Osteoblast (primary cell): ENCODE measurements at regions not wholly inside any gene's neighbourhood (a gene's known extent, or its start where the extent isn't known, plus 50 kb on each side); places are given as distances from the start of the nearest gene placed in this dataset.

Source experiments
- DNase-seq: peaks from one replicate; pipeline ENCODE4 v3.0.0; 2011; ENCODE audit warnings: low spot score, mixed read lengths; ENCODE audit not compliant: insufficient read length; ENCODE audit errors: missing footprints
- H2AFZ ChIP-seq: 2 replicates; pipeline ENCODE4 v1.6.0; 2011; ENCODE audit warnings: mild to moderate bottlenecking, low read length
- H3K27ac ChIP-seq: 2 replicates; pipeline ENCODE4 v1.5.1; 2011; ENCODE audit warnings: mild to moderate bottlenecking, low read depth, low read length, moderate library complexity
- H3K27me3 ChIP-seq: 2 replicates; pipeline ENCODE4 v1.6.0; 2012; ENCODE audit warnings: mild to moderate bottlenecking, control low read depth, inconsistent platforms, low read length, moderate library complexity; ENCODE audit not compliant: insufficient read depth
- H3K36me3 ChIP-seq: 2 replicates; pipeline ENCODE4 v1.5.1; 2011; ENCODE audit warnings: mild to moderate bottlenecking, low read length, control low read depth, moderate library complexity; ENCODE audit not compliant: insufficient read depth
- H3K4me1 ChIP-seq: 2 replicates; pipeline ENCODE4 v1.5.1; 2011; ENCODE audit warnings: mild to moderate bottlenecking, low read length, control low read depth, moderate library complexity; ENCODE audit not compliant: insufficient read depth
- H3K4me2 ChIP-seq: 2 replicates; pipeline ENCODE4 v1.6.0; 2011; ENCODE audit warnings: mild to moderate bottlenecking, low read length; ENCODE audit not compliant: insufficient read depth
- H3K4me3 ChIP-seq: fragments of 200-600 bp; sonication (generic); 3 replicates; pipeline ENCODE4 v1.5.1; 2012; ENCODE audit warnings: mild to moderate bottlenecking, low read length, inconsistent platforms; ENCODE audit not compliant: insufficient read depth
- H3K79me2 ChIP-seq: 2 replicates; pipeline ENCODE4 v1.6.0; 2012; ENCODE audit warnings: mild to moderate bottlenecking, low read length, control low read depth, inconsistent platforms; ENCODE audit not compliant: insufficient read depth
- H3K9me3 ChIP-seq: 2 replicates; pipeline ENCODE4 v1.5.1; 2011; ENCODE audit warnings: low read depth, low read length, control low read depth
- H4K20me1 ChIP-seq: 2 replicates; pipeline ENCODE4 v1.6.0; 2012; ENCODE audit warnings: mild to moderate bottlenecking, low read length, control low read depth; ENCODE audit not compliant: insufficient read depth
- TF ChIP-seq, protein P1 (sequence below): IDR thresholded peaks from 2 replicates; pipeline ENCODE4 v1.5.1; 2011; ENCODE audit warnings: mild to moderate bottlenecking, low read depth, low read length, moderate library complexity; ENCODE audit errors: extremely low read depth

- Histone ChIP-seq H3K79me2 (no peaks in the 10 kb centered on the region), H3K4me2 (no peak overlapping the region), H4K20me1 (no peaks in the 10 kb centered on the region), H3K27ac (no peak overlapping the region), H3K36me3 (no peaks in the 10 kb centered on the region), H3K4me1 (no peaks in the 10 kb centered on the region), H3K4me3 (no peak overlapping the region), H3K9me3 (no peaks in the 10 kb centered on the region), H3K27me3 (no peaks in the 10 kb centered on the region), H2AFZ (no peak overlapping the region)
- no peak for DNase-seq
- TF ChIP-seq, protein P1, sequence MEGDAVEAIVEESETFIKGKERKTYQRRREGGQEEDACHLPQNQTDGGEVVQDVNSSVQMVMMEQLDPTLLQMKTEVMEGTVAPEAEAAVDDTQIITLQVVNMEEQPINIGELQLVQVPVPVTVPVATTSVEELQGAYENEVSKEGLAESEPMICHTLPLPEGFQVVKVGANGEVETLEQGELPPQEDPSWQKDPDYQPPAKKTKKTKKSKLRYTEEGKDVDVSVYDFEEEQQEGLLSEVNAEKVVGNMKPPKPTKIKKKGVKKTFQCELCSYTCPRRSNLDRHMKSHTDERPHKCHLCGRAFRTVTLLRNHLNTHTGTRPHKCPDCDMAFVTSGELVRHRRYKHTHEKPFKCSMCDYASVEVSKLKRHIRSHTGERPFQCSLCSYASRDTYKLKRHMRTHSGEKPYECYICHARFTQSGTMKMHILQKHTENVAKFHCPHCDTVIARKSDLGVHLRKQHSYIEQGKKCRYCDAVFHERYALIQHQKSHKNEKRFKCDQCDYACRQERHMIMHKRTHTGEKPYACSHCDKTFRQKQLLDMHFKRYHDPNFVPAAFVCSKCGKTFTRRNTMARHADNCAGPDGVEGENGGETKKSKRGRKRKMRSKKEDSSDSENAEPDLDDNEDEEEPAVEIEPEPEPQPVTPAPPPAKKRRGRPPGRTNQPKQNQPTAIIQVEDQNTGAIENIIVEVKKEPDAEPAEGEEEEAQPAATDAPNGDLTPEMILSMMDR: no peak
Observed at GRCh38 chr14:62301911-62302310, 539.7 kb downstream of the SNAPC1 start.

DNA sequence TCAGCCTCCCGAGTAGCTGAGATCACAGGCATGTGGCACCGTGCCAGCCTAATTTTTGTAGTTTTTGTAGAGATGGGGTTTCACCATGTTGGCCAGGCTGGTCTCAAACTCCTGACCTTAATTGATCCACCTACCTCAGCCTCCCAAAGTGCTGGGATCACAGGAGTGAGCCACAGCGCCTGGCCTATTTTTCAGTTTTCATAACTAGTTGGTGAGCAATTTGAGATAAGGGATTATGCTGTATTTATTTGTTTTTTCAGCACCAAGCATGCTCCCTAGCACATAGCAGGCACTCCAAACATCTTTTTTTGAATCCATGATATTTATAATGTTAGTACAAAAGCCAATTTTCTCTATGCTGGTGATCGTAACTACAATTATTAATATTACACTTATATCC, 541.2 kb downstream of the SNAPC1 start:
- Histone ChIP-seq H3K79me2 (no peaks in the 10 kb centered on the region), H3K27me3 (no peaks in the 10 kb centered on the region), H3K9me3 (no peaks in the 10 kb centered on the region), H4K20me1 (no peaks in the 10 kb centered on the region), H3K27ac (no peak overlapping the region), H3K4me3 (no peak overlapping the region), H3K4me1 (no peaks in the 10 kb centered on the region), H3K36me3 (no peaks in the 10 kb centered on the region), H3K4me2 (no peak overlapping the region), H2AFZ (no peak overlapping the region)
- TF ChIP-seq, protein P1: no peak
- no peak for DNase-seq

- H3K27me3 ChIP-seq: no peaks in the 10 kb centered on the region
- TF ChIP-seq, protein P1: no peak
- no peaks in the 10 kb centered on the region for H3K36me3 ChIP-seq
- H2AFZ ChIP-seq: no peak overlapping the region
- no peak for DNase-seq
- no peaks in the 10 kb centered on the region for H3K4me1 ChIP-seq
- no peak overlapping the region for H3K27ac ChIP-seq
- H4K20me1 ChIP-seq: no peaks in the 10 kb centered on the region
- no peaks in the 10 kb centered on the region for H3K9me3 ChIP-seq
- H3K79me2 ChIP-seq: no peaks in the 10 kb centered on the region
- H3K4me3 ChIP-seq: no peak overlapping the region
- no peak overlapping the region for H3K4me2 ChIP-seq
Observed at GRCh38 chr14:62304257-62304656, 542.0 kb downstream of the SNAPC1 start.

DNA sequence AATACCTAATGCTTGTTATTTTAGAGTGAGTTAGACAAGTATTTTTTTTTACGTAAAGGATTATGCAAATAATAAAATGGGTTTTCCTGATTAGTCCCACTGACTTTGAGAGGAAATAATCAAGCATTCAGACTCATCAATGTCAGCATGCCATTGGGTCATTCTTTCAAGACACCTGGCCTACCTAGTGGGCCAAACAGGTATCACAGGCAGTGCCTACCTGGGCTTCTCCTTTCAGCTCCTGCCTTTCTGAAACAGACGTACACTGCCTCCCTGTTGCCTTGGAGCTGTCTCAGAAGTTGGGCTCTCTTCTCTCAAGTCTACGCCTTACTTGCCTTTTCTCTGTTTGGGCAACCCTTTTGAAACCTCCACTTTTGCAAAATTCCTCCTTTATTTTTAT, 545.6 kb downstream of the SNAPC1 start:
- Histone ChIP-seq H2AFZ (no peak overlapping the region), H3K27me3 (no peaks in the 10 kb centered on the region), H3K79me2 (no peaks in the 10 kb centered on the region), H3K36me3 (no peaks in the 10 kb centered on the region), H3K4me1 (no peaks in the 10 kb centered on the region), H3K4me2 (no peak overlapping the region), H3K4me3 (no peak overlapping the region), H3K27ac (no peak overlapping the region), H4K20me1 (no peaks in the 10 kb centered on the region), H3K9me3 (no peaks in the 10 kb centered on the region)
- TF ChIP-seq, protein P1: no peak
- no peak for DNase-seq
